Activated naive CD4-positive, alpha-beta T cell treated with anti-CD3 and anti-CD28 coated beads, Interleukin-2, amount 10 ng/mL, durations not matched to agents 7 days and 5 days (primary cell): ENCODE measurements at regions not wholly inside any gene's neighbourhood (a gene's known extent, or its start where the extent isn't known, plus 50 kb on each side); places are given as distances from the start of the nearest gene placed in this dataset.
"Not testable (repeated sequence)": the region's sequence is repeated elsewhere in the genome, so short reads cannot be mapped to it uniquely, and the experiment has no call there.

Experiments used
- CTCF ChIA-PET: fragments of 350-600 bp; sonication (Branson Sonifier 250); formaldehyde crosslinking; loops from one replicate; lab custom pipeline; 2021; ENCODE audit warnings: antibody characterized with exemption; lab: Charles Lee
- DNase-seq: peaks from one replicate; pipeline ENCODE4 v3.0.0-alpha.2; 2020
- H3K27ac Mint-ChIP-seq: one replicate; pipeline ENCODE4 v1.8.0; 2021; ENCODE audit warnings: mild to moderate bottlenecking, moderate library complexity, mixed read lengths
- H3K27me3 Mint-ChIP-seq: one replicate; pipeline ENCODE4 v1.8.0; 2021; ENCODE audit warnings: mild to moderate bottlenecking, mixed read lengths
- H3K36me3 Mint-ChIP-seq: one replicate; pipeline ENCODE4 v1.8.0; 2021; ENCODE audit warnings: mixed read lengths
- H3K4me1 Mint-ChIP-seq: one replicate; pipeline ENCODE4 v1.8.0; 2021; ENCODE audit warnings: mixed read lengths
- H3K4me3 Mint-ChIP-seq: one replicate; pipeline ENCODE4 v1.8.0; 2021; ENCODE audit warnings: mild to moderate bottlenecking, moderate library complexity, mixed read lengths
- H3K9me3 Mint-ChIP-seq: one replicate; pipeline ENCODE4 v1.8.0; 2021; ENCODE audit warnings: mixed read lengths

- Mint-ChIP-seq H3K9me3 (peaks cover 26% of the 10 kb centered on the region), H3K4me1 (no peaks in the 10 kb centered on the region)
Measured at GRCh38 chr9:24766081-24766480, 220.4 kb upstream of the IZUMO3 start.

DNA sequence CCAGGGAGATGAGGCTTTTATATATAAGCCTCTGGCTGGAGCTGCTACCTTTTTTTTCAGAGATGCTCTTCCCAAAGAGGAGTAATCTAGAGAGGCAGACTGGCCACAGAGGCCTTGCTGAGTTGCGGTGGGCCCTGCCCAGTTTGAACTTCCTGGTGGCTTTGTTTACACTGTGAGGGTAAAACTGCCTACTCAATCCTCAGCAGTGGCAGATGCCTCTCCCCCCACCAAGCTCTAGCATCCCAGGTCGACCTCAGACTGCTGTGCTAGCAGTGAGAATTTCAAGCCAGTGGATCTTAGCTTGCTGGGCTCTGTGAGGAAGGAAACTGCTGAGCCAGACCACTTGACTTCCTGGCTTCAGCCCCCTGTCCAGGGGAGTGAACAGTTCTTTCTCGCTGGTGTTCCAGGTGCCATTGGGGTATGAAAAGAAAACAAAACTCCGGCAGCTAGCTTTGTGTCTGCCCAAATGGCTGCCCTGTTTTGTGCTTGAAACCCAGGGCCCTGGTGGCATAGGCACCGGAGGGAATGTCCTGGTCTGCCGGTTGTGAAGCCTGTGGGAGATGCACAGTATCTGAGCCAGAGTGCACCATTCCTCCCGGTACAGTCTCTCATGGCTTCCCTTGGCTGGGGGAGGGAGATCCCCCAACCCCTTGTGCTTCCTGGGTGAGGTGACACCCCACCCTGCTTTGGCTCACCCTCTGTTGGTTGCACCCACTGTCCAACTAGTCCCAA is 219.5 kb upstream of the IZUMO3 start:
- Mint-ChIP-seq H3K4me3 (no peak overlapping the region), H3K27ac (no peak overlapping the region), H3K36me3 (no peaks in the 10 kb centered on the region), H3K9me3 (peaks cover 26% of the 10 kb centered on the region), H3K4me1 (no peaks in the 10 kb centered on the region), H3K27me3 (no peaks in the 10 kb centered on the region)
- CTCF ChIA-PET, result no interaction called here
- no peak for DNase-seq

More at GRCh38 chr9:24766081-24766480, 220.4 kb upstream of the IZUMO3 start:
- DNase-seq, result no peak
- Mint-ChIP-seq H3K4me3 (no peak overlapping the region), H3K27me3 (no peaks in the 10 kb centered on the region), H3K27ac (no peak overlapping the region), H3K36me3 (no peaks in the 10 kb centered on the region)
- CTCF ChIA-PET, result no interaction called here

DNA sequence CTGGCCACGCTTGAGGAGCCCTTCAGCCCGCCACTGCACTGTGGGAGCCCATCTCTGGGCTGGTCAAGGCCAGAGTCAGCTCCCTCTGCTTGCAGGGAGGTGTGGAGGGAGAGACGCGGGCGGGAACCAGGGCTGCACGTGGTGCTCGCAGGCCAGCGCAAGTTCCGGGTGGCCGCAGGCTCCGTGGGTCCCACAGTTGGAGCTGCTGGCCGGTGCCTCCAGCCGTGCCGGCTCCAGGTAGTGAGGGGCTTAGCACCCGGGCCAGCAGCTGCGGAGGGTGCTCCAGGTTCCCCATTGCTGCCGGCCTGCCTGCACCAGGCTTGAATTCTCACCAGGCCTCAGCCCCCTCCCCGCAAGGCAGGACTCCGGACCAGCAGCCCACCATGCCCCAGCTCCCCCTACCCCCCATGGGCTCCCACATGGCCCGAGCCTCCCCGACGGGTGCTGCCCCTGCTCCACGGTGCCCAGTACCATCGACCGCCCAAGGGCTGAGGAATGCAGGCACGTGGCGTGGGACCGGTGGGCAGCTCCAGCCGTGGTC is 192.8 kb upstream of the IZUMO3 start:
- Mint-ChIP-seq H3K36me3 (no peaks in the 10 kb centered on the region), H3K4me3 (no peak overlapping the region), H3K27me3 (no peaks in the 10 kb centered on the region), H3K27ac (no peak overlapping the region), H3K4me1 (no peaks in the 10 kb centered on the region), H3K9me3 (peaks cover 12% of the 10 kb centered on the region)
- DNase-seq, result no peak
- CTCF ChIA-PET, result no interaction called here

DNA sequence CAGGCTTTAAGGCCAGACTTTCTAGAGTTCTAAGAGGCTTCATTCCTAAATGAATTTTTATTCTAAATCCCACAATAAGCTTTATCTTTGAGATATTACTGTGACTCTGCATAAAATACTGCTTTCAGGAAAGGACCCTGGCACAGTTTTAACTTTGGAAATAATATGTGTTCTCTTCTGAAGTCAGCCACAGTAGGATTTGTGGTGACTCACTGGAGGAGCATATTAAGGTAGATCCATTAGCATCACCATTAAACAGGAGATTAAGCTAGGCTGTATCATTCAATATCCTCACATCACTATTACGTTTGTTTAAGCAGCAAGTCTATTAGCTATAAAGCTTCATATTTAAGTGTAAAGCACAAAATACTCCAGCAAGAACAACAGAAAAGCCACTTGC is 186.1 kb upstream of the IZUMO3 start:
- H3K4me3 Mint-ChIP-seq, result no peak overlapping the region
- H3K36me3 Mint-ChIP-seq, result no peaks in the 10 kb centered on the region
- H3K27me3 Mint-ChIP-seq, result no peaks in the 10 kb centered on the region
- H3K4me1 Mint-ChIP-seq, result no peaks in the 10 kb centered on the region
- DNase-seq, result no peak
- CTCF ChIA-PET, result interaction anchor here (0.6 kb wide), 1 partner anchor 235 kb away, joined by 3 read pairs; no protein-coding TSS in a partner anchor
- no peak overlapping the region for H3K27ac Mint-ChIP-seq
- H3K9me3 Mint-ChIP-seq, result peaks cover 6% of the 10 kb centered on the region

DNA sequence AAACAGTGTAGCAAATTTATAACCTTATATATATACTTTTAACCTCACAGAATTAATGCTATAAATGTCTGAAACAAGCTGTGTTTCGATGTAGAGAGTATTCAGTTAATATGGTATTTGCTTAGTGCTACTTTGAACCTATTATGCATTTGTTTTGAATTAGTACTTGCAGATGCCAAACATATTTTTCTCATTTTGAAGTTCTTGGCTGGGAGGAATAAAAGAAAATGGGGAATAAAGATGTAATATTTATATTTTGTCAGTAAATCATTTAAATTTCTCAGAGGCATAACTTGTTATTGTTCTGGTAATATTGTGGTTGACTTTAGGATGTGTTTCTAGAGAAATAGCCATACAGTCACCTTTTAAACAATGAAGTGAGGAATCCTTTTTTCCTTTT is 175.9 kb upstream of the IZUMO3 start:
- H3K36me3 Mint-ChIP-seq, result no peaks in the 10 kb centered on the region
- no peaks in the 10 kb centered on the region for H3K27me3 Mint-ChIP-seq
- no peak overlapping the region for H3K4me3 Mint-ChIP-seq
- no peak for DNase-seq
- H3K9me3 Mint-ChIP-seq, result peaks cover 10% of the 10 kb centered on the region
- H3K27ac Mint-ChIP-seq, result no peak overlapping the region
- H3K4me1 Mint-ChIP-seq, result no peaks in the 10 kb centered on the region
- CTCF ChIA-PET, result no interaction called here

DNA sequence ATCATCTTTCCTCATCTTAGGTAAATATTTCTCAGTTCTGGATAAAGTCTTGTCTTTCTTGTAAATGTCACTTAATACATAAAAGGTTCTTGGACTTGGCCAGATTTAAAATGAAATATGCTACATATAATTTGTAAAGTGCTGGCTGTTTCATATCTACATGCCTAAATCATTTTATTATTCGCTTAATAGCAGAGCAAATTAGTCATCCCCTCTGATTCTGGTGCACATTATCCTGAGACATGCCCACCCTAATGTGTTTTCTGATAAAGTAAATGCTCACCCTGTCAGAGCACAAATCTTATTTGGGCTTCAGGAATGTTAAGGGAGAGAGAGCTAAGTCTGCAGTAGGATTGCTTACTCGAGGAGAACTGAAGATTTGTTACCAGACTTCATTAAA is 166.5 kb upstream of the IZUMO3 start:
- no peak for DNase-seq
- Mint-ChIP-seq H3K27me3 (no peaks in the 10 kb centered on the region), H3K9me3 (peaks cover 11% of the 10 kb centered on the region), H3K36me3 (no peaks in the 10 kb centered on the region), H3K4me1 (no peaks in the 10 kb centered on the region), H3K27ac (no peak overlapping the region), H3K4me3 (no peak overlapping the region)
- CTCF ChIA-PET, result no interaction called here

DNA sequence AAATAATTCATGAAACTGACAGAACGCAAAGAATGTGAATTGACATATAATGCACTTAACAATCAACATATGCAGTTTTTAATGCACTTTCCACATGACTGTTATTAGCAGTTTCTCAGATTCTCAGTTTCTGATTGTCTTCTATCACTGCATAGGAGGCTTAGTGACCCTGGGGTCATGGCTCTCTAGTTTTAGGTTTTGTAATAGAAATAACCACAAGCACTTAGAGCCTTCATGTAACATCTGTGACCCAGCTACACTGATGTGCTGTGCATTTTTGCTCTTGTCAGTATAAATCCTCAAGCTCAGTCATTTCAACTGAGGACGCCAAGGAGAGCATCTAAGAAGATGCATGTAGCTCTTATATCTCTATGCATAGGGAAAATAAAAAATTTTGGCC is 163.1 kb upstream of the IZUMO3 start:
- no peaks in the 10 kb centered on the region for H3K4me1 Mint-ChIP-seq
- CTCF ChIA-PET, result no interaction called here
- no peak for DNase-seq
- no peaks in the 10 kb centered on the region for H3K27me3 Mint-ChIP-seq
- H3K27ac Mint-ChIP-seq, result no peak overlapping the region
- peaks cover 11% of the 10 kb centered on the region for H3K9me3 Mint-ChIP-seq
- no peak overlapping the region for H3K4me3 Mint-ChIP-seq
- H3K36me3 Mint-ChIP-seq, result no peaks in the 10 kb centered on the region

GRCh38 chr9:24698881-24699518 is 153.3 kb upstream of the IZUMO3 start:
- Mint-ChIP-seq H3K27ac (no peak overlapping the region), H3K4me1 (no peaks in the 10 kb centered on the region), H3K27me3 (no peaks in the 10 kb centered on the region), H3K9me3 (peaks cover 18% of the 10 kb centered on the region), H3K4me3 (no peak overlapping the region), H3K36me3 (no peaks in the 10 kb centered on the region)
- no peak for DNase-seq
- CTCF ChIA-PET, result no interaction called here

DNA sequence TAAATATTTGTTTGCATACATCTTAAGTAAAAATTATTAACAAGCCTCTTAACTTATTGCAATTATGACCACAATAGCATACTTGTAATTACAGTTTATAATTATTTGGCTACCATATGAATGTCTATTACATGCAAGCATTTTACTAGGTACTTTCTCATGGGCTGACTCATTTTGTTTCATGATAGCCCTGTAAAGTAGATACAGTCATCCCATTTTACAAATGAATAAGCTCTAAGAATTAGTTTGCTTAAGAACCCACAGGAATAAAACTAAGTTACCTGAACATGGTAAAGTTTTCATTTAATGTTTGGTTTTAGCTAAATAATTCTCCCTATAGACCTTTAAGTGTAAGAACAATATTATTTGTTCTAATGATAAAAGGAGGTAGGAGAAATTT is 126.6 kb upstream of the IZUMO3 start:
- no peak overlapping the region for H3K4me3 Mint-ChIP-seq
- no peak overlapping the region for H3K27ac Mint-ChIP-seq
- H3K27me3 Mint-ChIP-seq, result no peaks in the 10 kb centered on the region
- no peaks in the 10 kb centered on the region for H3K36me3 Mint-ChIP-seq
- H3K9me3 Mint-ChIP-seq, result peaks cover 19% of the 10 kb centered on the region
- CTCF ChIA-PET, result no interaction called here
- H3K4me1 Mint-ChIP-seq, result no peaks in the 10 kb centered on the region
- DNase-seq, result no peak

GRCh38 chr9:24657387-24657786 is 111.7 kb upstream of the IZUMO3 start:
- Mint-ChIP-seq H3K27ac (no peak overlapping the region), H3K36me3 (no peaks in the 10 kb centered on the region), H3K27me3 (no peaks in the 10 kb centered on the region), H3K4me1 (no peaks in the 10 kb centered on the region), H3K4me3 (no peak overlapping the region), H3K9me3 (peaks cover 12% of the 10 kb centered on the region)
- no peak for DNase-seq
- CTCF ChIA-PET, result no interaction called here

DNA sequence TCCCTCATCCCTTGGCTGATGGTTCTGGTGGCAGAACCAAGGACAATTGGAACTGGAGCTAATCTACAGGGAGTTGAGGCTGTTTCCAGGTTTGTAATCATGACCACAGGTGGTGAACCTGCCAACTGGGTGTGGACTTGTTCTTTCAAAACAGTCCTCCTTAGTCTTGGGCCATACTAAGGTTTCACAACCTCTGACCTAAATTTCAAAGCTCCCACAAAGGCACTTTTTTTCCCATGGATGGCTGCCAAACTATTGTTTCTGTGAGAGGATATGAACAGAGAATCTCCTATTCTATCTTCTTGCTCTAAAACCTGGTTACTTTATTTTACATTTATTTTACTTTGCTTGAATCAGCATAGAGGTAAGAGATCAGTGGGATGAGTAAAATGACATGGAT is 106.5 kb upstream of the IZUMO3 start:
- Mint-ChIP-seq H3K36me3 (no peaks in the 10 kb centered on the region), H3K4me1 (no peaks in the 10 kb centered on the region), H3K4me3 (no peak overlapping the region), H3K27ac (no peak overlapping the region), H3K27me3 (no peaks in the 10 kb centered on the region), H3K9me3 (peaks cover 9% of the 10 kb centered on the region)
- CTCF ChIA-PET, result no interaction called here
- DNase-seq, result no peak

- H3K27ac Mint-ChIP-seq, H3K36me3 Mint-ChIP-seq, H3K4me3 Mint-ChIP-seq, H3K4me1 Mint-ChIP-seq, DNase-seq, H3K27me3 Mint-ChIP-seq, CTCF ChIA-PET: not testable (repeated sequence)
- H3K9me3 Mint-ChIP-seq, result peaks cover 16% of the 10 kb centered on the region
Measured at GRCh38 chr9:24628809-24629208, 83.1 kb upstream of the IZUMO3 start.

GRCh38 chr9:24625097-24625496 is 79.4 kb upstream of the IZUMO3 start:
- no peak for DNase-seq
- Mint-ChIP-seq H3K27me3 (no peaks in the 10 kb centered on the region), H3K4me1 (no peaks in the 10 kb centered on the region), H3K36me3 (no peaks in the 10 kb centered on the region), H3K27ac (no peak overlapping the region), H3K9me3 (peaks cover 19% of the 10 kb centered on the region), H3K4me3 (no peak overlapping the region)
- CTCF ChIA-PET, result no interaction called here

- Mint-ChIP-seq H3K4me3 (no peak overlapping the region), H3K9me3 (peaks cover 19% of the 10 kb centered on the region), H3K27ac (no peak overlapping the region), H3K36me3 (no peaks in the 10 kb centered on the region), H3K4me1 (no peaks in the 10 kb centered on the region), H3K27me3 (no peaks in the 10 kb centered on the region)
- CTCF ChIA-PET, result no interaction called here
- DNase-seq, result no peak
Measured at GRCh38 chr9:24624481-24624880, 78.8 kb upstream of the IZUMO3 start.

- CTCF ChIA-PET, result no interaction called here
- no peak overlapping the region for H3K27ac Mint-ChIP-seq
- H3K27me3 Mint-ChIP-seq, result no peaks in the 10 kb centered on the region
- no peaks in the 10 kb centered on the region for H3K4me1 Mint-ChIP-seq
- DNase-seq, result no peak
- no peaks in the 10 kb centered on the region for H3K36me3 Mint-ChIP-seq
- peaks cover 17% of the 10 kb centered on the region for H3K9me3 Mint-ChIP-seq
- H3K4me3 Mint-ChIP-seq, result no peak overlapping the region
Measured at GRCh38 chr9:24620741-24621140, 75.0 kb upstream of the IZUMO3 start.
